B cell (primary cell): ENCODE measurements at regions not wholly inside any gene's neighbourhood (a gene's known extent, or its start where the extent isn't known, plus 50 kb on each side); places are given as distances from the start of the nearest gene placed in this dataset.

Experiments
- EZH2 ChIP-seq: IDR thresholded peaks from 2 replicates; pipeline ENCODE4 v1.6.1; 2012; ENCODE audit warnings: borderline replicate concordance, low read depth, mild to moderate bottlenecking, moderate library complexity, low read length; ENCODE audit not compliant: insufficient read depth, poor library complexity, severe bottlenecking
- TF ChIP-seq, protein P1 (sequence below): fragments of 200-600 bp; IDR thresholded peaks from one replicate; pipeline ENCODE4 v1.8.0; 2022; ENCODE audit warnings: antibody characterized with exemption, mild to moderate bottlenecking

DNA sequence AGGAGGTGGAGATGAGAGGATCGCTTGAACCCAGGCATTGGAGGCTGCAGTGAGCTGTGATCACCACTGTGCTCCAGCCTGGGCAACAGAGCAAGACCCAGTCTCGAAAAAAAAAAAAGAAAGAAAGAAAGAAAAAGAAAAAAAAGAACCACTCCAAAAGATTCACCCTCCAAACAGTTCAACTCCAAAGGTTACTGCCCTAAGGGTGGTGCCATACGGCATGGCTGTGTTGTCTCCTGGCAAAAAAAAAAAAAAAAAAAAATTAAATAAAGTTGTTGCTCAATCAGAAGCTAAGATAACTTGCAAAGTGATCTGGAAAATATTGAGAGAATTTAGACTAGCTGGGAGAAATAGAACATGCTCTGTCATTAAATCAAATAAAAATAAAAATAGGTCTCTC is 79.5 kb downstream of the KCTD15 start:
- TF ChIP-seq, protein P1, sequence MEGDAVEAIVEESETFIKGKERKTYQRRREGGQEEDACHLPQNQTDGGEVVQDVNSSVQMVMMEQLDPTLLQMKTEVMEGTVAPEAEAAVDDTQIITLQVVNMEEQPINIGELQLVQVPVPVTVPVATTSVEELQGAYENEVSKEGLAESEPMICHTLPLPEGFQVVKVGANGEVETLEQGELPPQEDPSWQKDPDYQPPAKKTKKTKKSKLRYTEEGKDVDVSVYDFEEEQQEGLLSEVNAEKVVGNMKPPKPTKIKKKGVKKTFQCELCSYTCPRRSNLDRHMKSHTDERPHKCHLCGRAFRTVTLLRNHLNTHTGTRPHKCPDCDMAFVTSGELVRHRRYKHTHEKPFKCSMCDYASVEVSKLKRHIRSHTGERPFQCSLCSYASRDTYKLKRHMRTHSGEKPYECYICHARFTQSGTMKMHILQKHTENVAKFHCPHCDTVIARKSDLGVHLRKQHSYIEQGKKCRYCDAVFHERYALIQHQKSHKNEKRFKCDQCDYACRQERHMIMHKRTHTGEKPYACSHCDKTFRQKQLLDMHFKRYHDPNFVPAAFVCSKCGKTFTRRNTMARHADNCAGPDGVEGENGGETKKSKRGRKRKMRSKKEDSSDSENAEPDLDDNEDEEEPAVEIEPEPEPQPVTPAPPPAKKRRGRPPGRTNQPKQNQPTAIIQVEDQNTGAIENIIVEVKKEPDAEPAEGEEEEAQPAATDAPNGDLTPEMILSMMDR, result no peak
- no peak for TF ChIP-seq EZH2
